NCI-H2227 (cell line): ENCODE measurements at regions not wholly inside any gene's neighbourhood (a gene's known extent, or its start where the extent isn't known, plus 50 kb on each side); places are given as distances from the start of the nearest gene placed in this dataset.

Experiments used
- DNase-seq: peaks from one replicate; lab custom pipeline; 2025; ENCODE audit not compliant: unreplicated experiment; lab: John Stamatoyannopoulos, UW

GRCh38 chr9:118028225-118028624 lies 324.0 kb downstream of the TLR4 start:
- DNase-seq, result no peak

- no peak for DNase-seq
These were observed 325.2 kb downstream of the TLR4 start for GRCh38 chr9:118029425-118029824.

- no peak for DNase-seq
These were observed 330.5 kb downstream of the TLR4 start for GRCh38 chr9:118034701-118035100.

GRCh38 chr9:118038713-118039112 lies 334.5 kb downstream of the TLR4 start:
- DNase-seq, result peak; percentile 0

GRCh38 chr9:118058227-118058626 lies 354.0 kb downstream of the TLR4 start:
- DNase-seq, result no peak

- DNase-seq, result no peak
These were observed 355.5 kb downstream of the TLR4 start for GRCh38 chr9:118059484-118060278.

GRCh38 chr9:118083161-118083560 lies 379.0 kb downstream of the TLR4 start:
- no peak for DNase-seq

GRCh38 chr9:118088090-118088489 lies 383.9 kb downstream of the TLR4 start:
- no peak for DNase-seq

GRCh38 chr9:118091226-118091625 lies 387.0 kb downstream of the TLR4 start:
- DNase-seq, result no peak

- DNase-seq, result no peak
These were observed 387.7 kb downstream of the TLR4 start for GRCh38 chr9:118091711-118092500.

- no peak for DNase-seq
These were observed 390.2 kb downstream of the TLR4 start for GRCh38 chr9:118094387-118094786.

GRCh38 chr9:118100529-118101419 lies 396.6 kb downstream of the TLR4 start:
- DNase-seq, result no peak

GRCh38 chr9:118104363-118104762 lies 400.2 kb downstream of the TLR4 start:
- no peak for DNase-seq

GRCh38 chr9:118108971-118109370 lies 404.8 kb downstream of the TLR4 start:
- DNase-seq, result no peak

GRCh38 chr9:118109542-118109941 lies 405.3 kb downstream of the TLR4 start:
- DNase-seq, result no peak

GRCh38 chr9:118121361-118121760 lies 417.2 kb downstream of the TLR4 start:
- no peak for DNase-seq

- no peak for DNase-seq
These were observed 424.1 kb downstream of the TLR4 start for GRCh38 chr9:118128313-118128712.

- no peak for DNase-seq
These were observed 425.3 kb downstream of the TLR4 start for GRCh38 chr9:118129541-118129940.

- DNase-seq, result no peak
These were observed 444.8 kb downstream of the TLR4 start for GRCh38 chr9:118148990-118149389.

GRCh38 chr9:118156846-118157245 lies 452.6 kb downstream of the TLR4 start:
- no peak for DNase-seq

- no peak for DNase-seq
These were observed 458.5 kb downstream of the TLR4 start for GRCh38 chr9:118162716-118163115.
